Suprapubic skin (tissue), 4 donors: ENCODE measurements at regions not wholly inside any gene's neighbourhood (a gene's known extent, or its start where the extent isn't known, plus 50 kb on each side); places are given as distances from the start of the nearest gene placed in this dataset.

ENCODE experiments used
- DNase-seq, 2 donors: peaks; one replicate each; pipeline ENCODE4 v3.0.0-alpha.2; 2019; ENCODE audit warnings: low spot score in 2 of 2
- H3K27ac ChIP-seq: fragments of 200-600 bp; sonication (generic); one replicate; pipeline ENCODE4 v1.5.1; 2019
- H3K27me3 ChIP-seq: fragments of 200-600 bp; sonication (generic); one replicate; pipeline ENCODE4 v1.5.1; 2019
- H3K36me3 ChIP-seq: fragments of 200-600 bp; sonication (generic); one replicate; pipeline ENCODE4 v1.5.1; 2019
- H3K4me1 ChIP-seq: fragments of 200-600 bp; sonication (generic); one replicate; pipeline ENCODE4 v1.5.1; 2019
- H3K4me3 ChIP-seq: fragments of 200-600 bp; sonication (generic); one replicate; pipeline ENCODE4 v1.5.1; 2019; ENCODE audit warnings: mild to moderate bottlenecking
- H3K9me3 ChIP-seq: fragments of 200-600 bp; sonication (generic); one replicate; pipeline ENCODE4 v1.5.1; 2019
- CTCF ChIP-seq, 2 donors: fragments of 200-600 bp in 1 of 2; fragments of 450-650 bp in 1 of 2; sonication (generic) in 1 of 2; IDR thresholded peaks; one replicate each; pipeline ENCODE4 v1.5.1; 2016 to 2019; ENCODE audit warnings: antibody characterized with exemption in 2 of 2, mild to moderate bottlenecking in 1 of 2, moderate library complexity in 1 of 2
- EP300 ChIP-seq: sonication (generic); formaldehyde crosslinking; IDR thresholded peaks from one replicate; pipeline ENCODE4 v1.6.1; 2017; ENCODE audit warnings: antibody characterized with exemption
- POLR2A ChIP-seq, 2 donors: fragments of 450-650 bp; IDR thresholded peaks; one replicate each; pipeline ENCODE4 v1.6.1; 2017; ENCODE audit warnings: antibody characterized with exemption in 2 of 2, mild to moderate bottlenecking in 2 of 2, moderate library complexity in 2 of 2
- POLR2AphosphoS5 ChIP-seq, 3 donors: sonication (generic); formaldehyde crosslinking; IDR thresholded peaks; one replicate each; pipeline ENCODE4 v1.6.1; 2017; ENCODE audit warnings: antibody characterized with exemption in 3 of 3
- WGBS: methylation state at CpG from one replicate; pipeline ENCODE4 v1.1.5; 2018; 5-methylcytosine and 5-hydroxymethylcytosine counted together

GRCh38 chr5:57774439-57774838 is 291.8 kb upstream of the ACTBL2 start:
- DNase-seq: no peak
- peaks cover under 1% of the 10 kb centered on the region for H3K4me1 ChIP-seq
- no peak overlapping the region for H3K27ac ChIP-seq
- WGBS: 100% methylated on average over 1 of the region's 1 CpG
- H3K4me3 ChIP-seq: no peak overlapping the region
- H3K9me3 ChIP-seq: no peaks in the 10 kb centered on the region
- no peaks in the 10 kb centered on the region for H3K36me3 ChIP-seq
- H3K27me3 ChIP-seq: no peaks in the 10 kb centered on the region
- TF ChIP-seq POLR2A (IDR thresholded peaks at IDR 0.05) (no peak), EP300 (no peak), POLR2AphosphoS5 (IDR thresholded peaks at IDR 0.05) (no peak)

GRCh38 chr5:57772512-57772911 is 289.9 kb upstream of the ACTBL2 start:
- H3K4me3 ChIP-seq: no peak overlapping the region
- H3K36me3 ChIP-seq: no peaks in the 10 kb centered on the region
- no peaks in the 10 kb centered on the region for H3K9me3 ChIP-seq
- no peak for TF ChIP-seq POLR2AphosphoS5 (IDR thresholded peaks at IDR 0.05)
- TF ChIP-seq EP300: no peak
- TF ChIP-seq CTCF (IDR thresholded peaks at IDR 0.05): no peak
- TF ChIP-seq POLR2A (IDR thresholded peaks at IDR 0.05): no peak
- H3K4me1 ChIP-seq: no peaks in the 10 kb centered on the region
- no peak for DNase-seq
- H3K27me3 ChIP-seq: no peaks in the 10 kb centered on the region
- H3K27ac ChIP-seq: no peak overlapping the region

- DNase-seq: no peak
- TF ChIP-seq POLR2AphosphoS5 (IDR thresholded peaks at IDR 0.05): no peak
- TF ChIP-seq CTCF (IDR thresholded peaks at IDR 0.05): no peak
- no peak for TF ChIP-seq EP300
- TF ChIP-seq POLR2A (IDR thresholded peaks at IDR 0.05): no peak
Measured at GRCh38 chr5:57770039-57770438, 287.4 kb upstream of the ACTBL2 start.

DNA sequence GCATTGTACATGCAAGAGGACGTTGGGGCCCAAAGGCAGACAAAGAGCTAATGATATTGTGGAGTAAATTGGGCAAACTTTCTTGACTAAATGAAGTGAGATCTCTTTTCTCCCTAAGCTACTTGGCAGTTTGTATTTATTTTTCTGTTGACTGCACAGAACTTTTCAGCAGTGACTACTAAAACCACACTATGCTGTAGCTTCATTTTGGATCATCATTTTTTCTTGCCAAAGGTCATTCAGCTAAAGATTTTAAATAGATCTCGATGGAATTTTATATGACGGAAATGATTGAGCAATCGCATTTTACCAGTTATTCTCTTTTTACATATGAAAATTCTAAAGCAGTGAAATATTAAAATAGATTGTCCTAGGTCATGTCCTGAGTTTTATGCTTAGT is 286.1 kb upstream of the ACTBL2 start:
- Histone ChIP-seq H3K27me3 (no peaks in the 10 kb centered on the region), H3K36me3 (no peaks in the 10 kb centered on the region), H3K4me1 (no peaks in the 10 kb centered on the region), H3K27ac (no peak overlapping the region), H3K4me3 (no peak overlapping the region), H3K9me3 (no peaks in the 10 kb centered on the region)
- DNase-seq: no peak
- TF ChIP-seq POLR2A (IDR thresholded peaks at IDR 0.05): no peak
- 87% methylated on average over 4 of the region's 4 CpGs for WGBS

More at GRCh38 chr5:57770039-57770438, 287.4 kb upstream of the ACTBL2 start:
- Histone ChIP-seq H3K36me3 (no peaks in the 10 kb centered on the region), H3K4me3 (no peak overlapping the region), H3K9me3 (no peaks in the 10 kb centered on the region), H3K27ac (no peak overlapping the region), H3K4me1 (no peaks in the 10 kb centered on the region), H3K27me3 (no peaks in the 10 kb centered on the region)
- 73% methylated on average over 2 of the region's 2 CpGs for WGBS

DNA sequence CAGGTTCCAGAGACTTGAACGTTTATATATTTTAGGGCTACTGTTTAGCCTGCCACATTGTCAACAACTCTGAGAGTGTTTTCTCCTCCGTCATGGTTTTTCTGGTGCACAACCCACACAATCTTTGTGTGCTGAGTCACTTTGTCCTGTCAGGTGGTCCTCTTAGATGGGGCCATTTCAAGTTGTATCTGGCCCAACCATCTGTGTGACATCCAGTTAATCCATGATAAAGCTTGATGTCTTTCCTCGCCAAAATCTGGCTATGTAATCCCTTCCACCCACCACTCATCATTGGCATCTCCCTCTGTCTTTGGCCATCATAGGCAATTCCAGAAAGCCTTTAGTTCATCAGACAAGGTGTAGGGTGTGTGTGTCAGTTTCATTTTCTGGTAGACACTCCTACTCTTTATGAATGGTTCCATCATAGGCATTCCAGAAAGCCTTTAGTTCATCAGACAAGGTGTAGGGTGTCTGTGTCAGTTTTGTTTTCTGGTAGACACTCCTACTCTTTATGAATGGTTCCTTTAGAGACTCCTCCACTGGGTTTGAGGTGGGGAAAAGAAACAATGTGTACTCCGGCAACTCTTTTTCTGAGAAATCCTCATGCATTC is 282.0 kb upstream of the ACTBL2 start:
- H3K36me3 ChIP-seq: no peaks in the 10 kb centered on the region
- H3K4me3 ChIP-seq: no peak overlapping the region
- H3K9me3 ChIP-seq: no peaks in the 10 kb centered on the region
- no peaks in the 10 kb centered on the region for H3K27me3 ChIP-seq
- no peaks in the 10 kb centered on the region for H3K4me1 ChIP-seq
- WGBS: 90% methylated on average over 4 of the region's 4 CpGs
- H3K27ac ChIP-seq: no peak overlapping the region
- no peak for DNase-seq
- TF ChIP-seq POLR2A (IDR thresholded peaks at IDR 0.05) (no peak), POLR2AphosphoS5 (IDR thresholded peaks at IDR 0.05) (no peak), CTCF (IDR thresholded peaks at IDR 0.05) (no peak), EP300 (no peak)

GRCh38 chr5:57761513-57761912 is 278.9 kb upstream of the ACTBL2 start:
- TF ChIP-seq CTCF (IDR thresholded peaks at IDR 0.05): no peak
- no peak for TF ChIP-seq EP300
- no peak for TF ChIP-seq POLR2AphosphoS5 (IDR thresholded peaks at IDR 0.05)
- TF ChIP-seq POLR2A (IDR thresholded peaks at IDR 0.05): no peak
- H3K4me1 ChIP-seq: no peaks in the 10 kb centered on the region

More at GRCh38 chr5:57761513-57761912, 278.9 kb upstream of the ACTBL2 start:
- no peaks in the 10 kb centered on the region for H3K27me3 ChIP-seq
- 75% methylated on average over 1 of the region's 11 CpGs for WGBS
- H3K36me3 ChIP-seq: no peaks in the 10 kb centered on the region
- H3K27ac ChIP-seq: no peak overlapping the region
- H3K4me3 ChIP-seq: no peak overlapping the region
- no peaks in the 10 kb centered on the region for H3K9me3 ChIP-seq
- no peak for DNase-seq
